PC-9 (cell line): ENCODE measurements at regions not wholly inside any gene's neighbourhood (a gene's known extent, or its start where the extent isn't known, plus 50 kb on each side); places are given as distances from the start of the nearest gene placed in this dataset.

Experiments used
- BruUV-seq: library from RNA; stranded (reverse); fragments of 400-500 nt; replicated peaks from 2 replicates; lab custom pipeline; 2021; lab: Mats Ljungman, UMichigan
- CTCF ChIA-PET: fragments of 300-600 bp; sonication (Branson Sonifier 250); formaldehyde crosslinking; loops from one replicate; lab custom pipeline; 2022; ENCODE audit warnings: antibody characterized with exemption; lab: Charles Lee
- POLR2A ChIA-PET: fragments of 300-600 bp; sonication (Branson Sonifier 250); formaldehyde crosslinking; loops from one replicate; lab custom pipeline; 2022; ENCODE audit warnings: antibody characterized with exemption; ENCODE audit not compliant: unreplicated experiment; lab: Charles Lee
- DNase-seq, 2 experiments: peaks; one replicate each; pipeline versions ENCODE4 v3.0.0 to v3.0.0-alpha.2; 2015 to 2022; ENCODE audit warnings: mixed read lengths in 1 of 2
- H2AFZ ChIP-seq: fragments of 200-600 bp; sonication (generic); 2 replicates; pipeline ENCODE4 v1.8.1; 2017; ENCODE audit warnings: antibody characterized with exemption
- H3F3A ChIP-seq: fragments of 200-600 bp; sonication (generic); 2 replicates; pipeline ENCODE4 v1.8.1; 2017; ENCODE audit warnings: antibody characterized with exemption, mild to moderate bottlenecking, low read depth; ENCODE audit not compliant: insufficient read depth
- H3K27ac ChIP-seq: fragments of 200-600 bp; sonication (generic); 2 replicates; pipeline ENCODE4 v1.6.1; 2016; ENCODE audit warnings: mixed run types
- H3K27me3 ChIP-seq: fragments of 200-600 bp; sonication (generic); 2 replicates; pipeline ENCODE4 v1.6.1; 2016; ENCODE audit warnings: low read depth, mixed run types; ENCODE audit not compliant: insufficient read depth
- H3K36me3 ChIP-seq: fragments of 200-600 bp; sonication (generic); 2 replicates; pipeline ENCODE4 v1.6.1; 2016; ENCODE audit warnings: low read depth, mixed run types
- H3K4me1 ChIP-seq: fragments of 200-600 bp; sonication (generic); replicated peaks from 2 replicates; pipeline ENCODE4 v1.6.1; 2016; ENCODE audit warnings: mixed run types; ENCODE audit not compliant: insufficient read depth
- H3K4me2 ChIP-seq: fragments of 200-600 bp; sonication (generic); 2 replicates; pipeline ENCODE4 v1.6.1; 2017; ENCODE audit warnings: mixed run types
- H3K4me3 ChIP-seq: fragments of 200-600 bp; sonication (generic); 2 replicates; pipeline ENCODE4 v1.6.1; 2016; ENCODE audit warnings: mixed run types
- H3K79me2 ChIP-seq: fragments of 200-600 bp; sonication (generic); 2 replicates; pipeline ENCODE4 v1.6.1; 2017; ENCODE audit warnings: low read depth, mixed run types
- H3K9me2 ChIP-seq: fragments of 200-600 bp; sonication (generic); 2 replicates; pipeline ENCODE4 v1.8.1; 2017; ENCODE audit warnings: mild to moderate bottlenecking; ENCODE audit not compliant: insufficient read depth
- H3K9me3 ChIP-seq: fragments of 200-600 bp; sonication (generic); 2 replicates; pipeline ENCODE4 v1.8.1; 2016; ENCODE audit warnings: low read depth; ENCODE audit not compliant: insufficient read depth
- H4K20me1 ChIP-seq: fragments of 200-600 bp; sonication (generic); 2 replicates; pipeline ENCODE4 v1.8.1; 2017; ENCODE audit not compliant: insufficient read depth
- CTCF ChIP-seq: fragments of 200-600 bp; sonication (generic); conservative IDR thresholded peaks from 2 replicates; pipeline ENCODE4 v1.6.1; 2017; ENCODE audit warnings: mixed run types, antibody characterized with exemption, mild to moderate bottlenecking, moderate library complexity
- EZH2 ChIP-seq: fragments of 200-600 bp; sonication (generic); IDR thresholded peaks from 2 replicates; pipeline ENCODE4 v1.8.0; 2017; ENCODE audit warnings: antibody characterized with exemption, low read depth
- intact Hi-C: fragments of 100-400 bp; cut with micrococcal nuclease; formaldehyde crosslinking; loops from one replicate; pipeline ENCODE4 v1.10.0; 2022; ENCODE audit not compliant: unreplicated experiment

GRCh38 chr4:187541666-187542065, 453.9 kb upstream of the ZFP42 start:
- H3K79me2 ChIP-seq = no peaks in the 10 kb centered on the region
- no peaks in the 10 kb centered on the region for H3K9me3 ChIP-seq
- no TSS peak for BruUV-seq
- H3K9me2 ChIP-seq = no peaks in the 10 kb centered on the region
- H2AFZ ChIP-seq = no peak overlapping the region
- intact Hi-C loops = no loop called here
- no peak overlapping the region for H3K4me3 ChIP-seq
- H4K20me1 ChIP-seq = no peaks in the 10 kb centered on the region
- DNase-seq = no peak
- H3F3A ChIP-seq = no peaks in the 10 kb centered on the region
- ChIA-PET POLR2A (no interaction called here), CTCF (no interaction called here)
- no peak for TF ChIP-seq CTCF
- TF ChIP-seq EZH2 = no peak
- no peaks in the 10 kb centered on the region for H3K36me3 ChIP-seq
- no peaks in the 10 kb centered on the region for H3K27me3 ChIP-seq
- no peak overlapping the region for H3K27ac ChIP-seq
- H3K4me1 ChIP-seq = no peaks in the 10 kb centered on the region
- H3K4me2 ChIP-seq = no peak overlapping the region

- Histone ChIP-seq H2AFZ (no peak overlapping the region), H3K9me3 (no peaks in the 10 kb centered on the region), H3K36me3 (no peaks in the 10 kb centered on the region), H3K4me2 (no peak overlapping the region), H3K9me2 (no peaks in the 10 kb centered on the region), H3K4me1 (no peaks in the 10 kb centered on the region), H3K27me3 (no peaks in the 10 kb centered on the region), H3F3A (no peaks in the 10 kb centered on the region), H3K27ac (no peak overlapping the region), H4K20me1 (no peaks in the 10 kb centered on the region), H3K79me2 (no peaks in the 10 kb centered on the region), H3K4me3 (no peak overlapping the region)
- ChIA-PET CTCF (no interaction called here), POLR2A (no interaction called here)
- TF ChIP-seq CTCF (no peak), EZH2 (no peak)
- DNase-seq = no peak
- no TSS peak for BruUV-seq
- intact Hi-C loops = no loop called here
These were observed 451.0 kb upstream of the ZFP42 start for GRCh38 chr4:187544461-187545053.

- ChIA-PET CTCF (no interaction called here), POLR2A (no interaction called here)
- H3K79me2 ChIP-seq = no peaks in the 10 kb centered on the region
- H2AFZ ChIP-seq = no peak overlapping the region
- no peak overlapping the region for H3K4me2 ChIP-seq
- H3K4me1 ChIP-seq = no peaks in the 10 kb centered on the region
- no peaks in the 10 kb centered on the region for H3K9me3 ChIP-seq
- H3K27me3 ChIP-seq = no peaks in the 10 kb centered on the region
- no peak for DNase-seq
- no peak overlapping the region for H3K27ac ChIP-seq
- H4K20me1 ChIP-seq = no peaks in the 10 kb centered on the region
- no peak for TF ChIP-seq EZH2
- no peak for TF ChIP-seq CTCF
- no peaks in the 10 kb centered on the region for H3K36me3 ChIP-seq
- no peaks in the 10 kb centered on the region for H3K9me2 ChIP-seq
- no peaks in the 10 kb centered on the region for H3F3A ChIP-seq
- no TSS peak for BruUV-seq
- intact Hi-C loops = no loop called here
- H3K4me3 ChIP-seq = no peak overlapping the region
These were observed 448.3 kb upstream of the ZFP42 start for GRCh38 chr4:187547316-187547715.
